ENCODE measurements at regions not wholly inside any gene's neighbourhood (a gene's known extent, or its start where the extent isn't known, plus 50 kb on each side); places are given as distances from the start of the nearest gene placed in this dataset.

DNA sequence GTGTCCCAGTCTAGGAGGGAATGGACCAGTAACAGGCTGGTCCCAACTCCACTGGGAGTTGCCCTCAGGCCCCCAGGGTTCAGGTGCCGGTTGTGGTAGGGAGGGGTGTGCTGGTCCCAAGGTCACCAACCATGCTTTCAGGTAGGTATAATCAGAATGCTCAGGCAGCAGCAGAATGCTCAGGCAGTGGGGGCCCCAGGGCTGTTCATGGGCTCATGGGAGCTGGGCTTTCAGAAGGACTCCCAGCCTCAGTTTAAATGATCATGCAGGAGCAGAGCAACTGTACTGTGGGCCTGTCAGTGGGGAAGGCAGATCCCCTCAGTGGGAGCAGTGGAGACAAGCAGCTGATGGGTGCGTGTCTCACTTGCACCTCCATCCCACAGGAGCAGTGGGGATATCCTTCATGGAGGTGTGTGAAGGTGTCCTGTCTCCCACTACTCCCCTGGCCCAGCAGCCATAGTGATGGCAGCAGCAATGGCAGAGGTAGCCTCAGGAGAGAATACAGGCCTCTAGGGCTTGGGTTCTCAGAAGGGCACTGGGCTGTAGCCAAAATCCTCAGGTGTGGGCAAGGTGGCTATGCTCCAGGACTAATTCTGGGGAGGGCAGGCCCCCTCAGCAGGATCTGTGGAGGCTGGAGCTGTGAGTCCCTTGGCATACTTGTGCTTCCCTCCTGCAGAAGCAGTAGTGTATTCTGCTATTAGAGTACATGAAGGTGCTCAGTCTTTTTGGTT, 917.3 kb upstream of the B3GALT2 start:
- H3K27ac ChIP-seq, result no peak overlapping the region
- H3K4me1 ChIP-seq, result no peaks in the 10 kb centered on the region
- H3K36me3 ChIP-seq, result no peaks in the 10 kb centered on the region
- TF ChIP-seq EP300 (IDR thresholded peaks at IDR 0.05) (no peak), POLR2A (IDR thresholded peaks at IDR 0.05) (no peak), CTCF (IDR thresholded peaks at IDR 0.05) (no peak)
- H3K9me3 ChIP-seq, result peaks cover 0 to 4% (median 0%) of the 10 kb centered on the region in 4 donors
- no peak for DNase-seq (ENCODE audit: low spot score in 2 of 2)
- no peak overlapping the region for H3K4me3 ChIP-seq
- 50 to 90% methylated on average over 2 of the region's 2 CpGs for WGBS, 2 donors
- H3K27me3 ChIP-seq, result no peaks in the 10 kb centered on the region

DNA sequence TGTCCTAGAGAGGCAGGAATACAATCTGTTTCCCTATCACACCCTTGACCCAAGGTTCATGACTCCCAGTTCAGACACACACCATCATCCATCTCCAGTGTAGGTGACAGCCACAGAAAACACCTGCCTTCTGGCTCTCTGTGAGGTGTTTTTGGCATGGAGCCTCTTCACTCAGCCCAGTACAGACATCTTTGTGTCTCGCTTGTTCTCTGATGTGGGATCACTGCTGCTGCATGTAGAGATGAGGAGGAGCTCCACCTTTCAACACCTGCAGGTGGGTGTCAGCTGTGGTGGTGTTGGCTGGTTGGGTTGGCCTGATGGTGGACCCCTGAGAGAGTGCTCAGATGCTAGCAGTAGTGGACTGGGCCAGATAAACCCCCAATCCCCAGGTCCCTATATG, 916.7 kb upstream of the B3GALT2 start:
- TF ChIP-seq CTCF (IDR thresholded peaks at IDR 0.05) (no peak), POLR2A (IDR thresholded peaks at IDR 0.05) (no peak), EP300 (IDR thresholded peaks at IDR 0.05) (no peak)
- DNase-seq (ENCODE audit: low spot score in 2 of 2), result no peak
- no peak overlapping the region for H3K27ac ChIP-seq
- H3K4me1 ChIP-seq, result no peaks in the 10 kb centered on the region
- no peaks in the 10 kb centered on the region for H3K36me3 ChIP-seq
- H3K4me3 ChIP-seq, result no peak overlapping the region
- no peaks in the 10 kb centered on the region for H3K27me3 ChIP-seq
- H3K9me3 ChIP-seq, result peaks cover 0 to 4% (median 0%) of the 10 kb centered on the region in 4 donors
- WGBS, 2 donors, result 100% methylated on average over 1 of the region's 1 CpG

GRCh38 chr1:194102607-194103006, 916.2 kb upstream of the B3GALT2 start:
- Histone ChIP-seq H3K27ac (no peak overlapping the region), H3K4me1 (no peaks in the 10 kb centered on the region), H3K27me3 (no peaks in the 10 kb centered on the region), H3K4me3 (no peak overlapping the region), H3K9me3 (peaks cover 0 to 4% (median 0%) of the 10 kb centered on the region in 4 donors), H3K36me3 (no peaks in the 10 kb centered on the region)
- TF ChIP-seq POLR2A (IDR thresholded peaks at IDR 0.05) (no peak), EP300 (IDR thresholded peaks at IDR 0.05) (no peak), CTCF (IDR thresholded peaks at IDR 0.05) (no peak)
- DNase-seq (ENCODE audit: low spot score in 2 of 2), result no peak
- 42 to 67% methylated on average over 2 of the region's 2 CpGs for WGBS, 2 donors

- 74 to 78% methylated on average over 3 of the region's 3 CpGs for whole genome bisulfite sequencing, 2 donors
- Histone ChIP-seq H3K36me3 (no peaks in the 10 kb centered on the region), H3K4me1 (no peaks in the 10 kb centered on the region), H3K27ac (no peak overlapping the region), H3K9me3 (no peaks in the 10 kb centered on the region), H3K4me3 (no peak overlapping the region), H3K27me3 (no peaks in the 10 kb centered on the region)
- no peak for DNase-seq (ENCODE audit: low spot score in 2 of 2)
- no peak for TF ChIP-seq POLR2A (IDR thresholded peaks at IDR 0.05)
- TF ChIP-seq EP300 (IDR thresholded peaks at IDR 0.05), result no peak
- TF ChIP-seq CTCF (IDR thresholded peaks at IDR 0.05), result no peak
Observed at GRCh38 chr1:194084755-194085154, 898.3 kb upstream of the B3GALT2 start.

- no peak overlapping the region for H3K27ac ChIP-seq
- no peak for TF ChIP-seq EP300 (IDR thresholded peaks at IDR 0.05)
- no peak for TF ChIP-seq POLR2A (IDR thresholded peaks at IDR 0.05)
- no peak for TF ChIP-seq CTCF (IDR thresholded peaks at IDR 0.05)
- H3K36me3 ChIP-seq, result no peaks in the 10 kb centered on the region
- no peak overlapping the region for H3K4me3 ChIP-seq
- H3K9me3 ChIP-seq, result no peaks in the 10 kb centered on the region
- no peaks in the 10 kb centered on the region for H3K4me1 ChIP-seq
- no peak for DNase-seq (ENCODE audit: low spot score in 2 of 2)
- H3K27me3 ChIP-seq, result no peaks in the 10 kb centered on the region
Observed at GRCh38 chr1:194081444-194081843, 895.0 kb upstream of the B3GALT2 start.
